Endothelial cell (in vitro differentiated cells): ENCODE measurements at regions not wholly inside any gene's neighbourhood (a gene's known extent, or its start where the extent isn't known, plus 50 kb on each side); places are given as distances from the start of the nearest gene placed in this dataset.

Experiments
- DNase-seq: peaks from one replicate; pipeline ENCODE4 v3.0.0; 2021; ENCODE audit warnings: low spot score
- H3K27ac Mint-ChIP-seq: one replicate; pipeline ENCODE4 v1.8.0; 2021; ENCODE audit warnings: mixed read lengths, inconsistent platforms; ENCODE audit not compliant: unreplicated experiment
- H3K27me3 Mint-ChIP-seq: one replicate; pipeline ENCODE4 v1.8.0; 2021; ENCODE audit warnings: mild to moderate bottlenecking, moderate library complexity, mixed read lengths, inconsistent platforms; ENCODE audit not compliant: unreplicated experiment
- H3K36me3 Mint-ChIP-seq: one replicate; pipeline ENCODE4 v1.8.0; 2021; ENCODE audit warnings: mild to moderate bottlenecking, low read depth, mixed read lengths, inconsistent platforms; ENCODE audit not compliant: unreplicated experiment
- H3K4me1 Mint-ChIP-seq: one replicate; pipeline ENCODE4 v1.8.0; 2021; ENCODE audit warnings: mild to moderate bottlenecking, mixed read lengths, inconsistent platforms; ENCODE audit not compliant: unreplicated experiment
- H3K4me3 Mint-ChIP-seq: one replicate; pipeline ENCODE4 v1.8.0; 2021; ENCODE audit warnings: mild to moderate bottlenecking, mixed read lengths, inconsistent platforms; ENCODE audit not compliant: unreplicated experiment
- H3K9me3 Mint-ChIP-seq: one replicate; pipeline ENCODE4 v1.8.0; 2021; ENCODE audit warnings: mixed read lengths, inconsistent platforms; ENCODE audit not compliant: unreplicated experiment
- CTCF ChIP-seq: fragments of 200-600 bp; sonication (generic); IDR thresholded peaks from one replicate; pipeline ENCODE4 v1.5.0; 2021; ENCODE audit warnings: antibody characterized with exemption; ENCODE audit not compliant: unreplicated experiment

GRCh38 chr17:65423346-65424140, 137.9 kb downstream of the AXIN2 start:
- no peak for DNase-seq
- TF ChIP-seq CTCF: no peak
- H3K27me3 Mint-ChIP-seq: no peaks in the 10 kb centered on the region
- no peaks in the 10 kb centered on the region for H3K4me1 Mint-ChIP-seq
- H3K9me3 Mint-ChIP-seq: no peaks in the 10 kb centered on the region
- H3K4me3 Mint-ChIP-seq: no peak overlapping the region
- no peak overlapping the region for H3K27ac Mint-ChIP-seq
- peaks cover 5% of the 10 kb centered on the region for H3K36me3 Mint-ChIP-seq

GRCh38 chr17:65418622-65419021, 142.8 kb downstream of the AXIN2 start:
- H3K36me3 Mint-ChIP-seq: no peaks in the 10 kb centered on the region
- no peaks in the 10 kb centered on the region for H3K9me3 Mint-ChIP-seq
- TF ChIP-seq CTCF: no peak
- H3K4me3 Mint-ChIP-seq: no peak overlapping the region
- no peak for DNase-seq
- no peaks in the 10 kb centered on the region for H3K27me3 Mint-ChIP-seq
- H3K27ac Mint-ChIP-seq: no peak overlapping the region
- H3K4me1 Mint-ChIP-seq: no peaks in the 10 kb centered on the region

DNA sequence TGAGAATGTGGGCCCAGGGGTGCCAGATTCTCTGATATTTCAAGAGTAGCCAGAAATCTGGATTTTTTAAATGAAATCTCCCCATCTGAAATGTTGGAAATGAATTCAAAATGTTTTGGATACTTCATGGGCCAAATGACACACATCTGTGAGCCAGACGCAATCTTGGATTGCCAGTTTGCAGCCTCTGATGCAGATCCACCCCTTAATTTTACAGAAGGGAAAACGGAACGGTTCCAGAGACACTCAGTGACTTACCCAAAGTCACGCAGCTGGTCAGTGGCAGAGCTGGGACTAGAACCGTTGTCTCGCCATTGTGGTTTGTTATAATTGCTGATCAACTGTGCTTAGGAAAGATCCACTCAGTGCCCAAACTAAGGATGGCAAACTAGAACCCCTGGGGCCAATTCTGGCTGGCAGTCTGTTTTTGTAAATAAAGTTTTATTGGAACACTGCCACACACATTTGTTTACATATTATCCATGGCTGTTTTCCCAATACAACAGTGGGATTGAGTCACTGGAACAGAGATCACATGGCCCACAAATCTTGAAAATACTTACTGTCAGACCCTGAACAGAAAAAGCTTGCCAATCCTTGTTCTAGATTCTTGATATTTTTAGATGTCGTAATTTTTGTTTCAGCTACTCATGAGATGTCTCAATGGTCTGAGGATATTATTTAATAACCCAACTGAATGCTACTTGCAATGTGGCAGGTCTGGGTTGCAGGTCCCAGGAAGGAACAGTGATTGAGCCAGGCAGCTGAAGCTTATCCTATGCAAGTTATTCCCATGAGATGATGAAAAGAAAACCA, 143.8 kb downstream of the AXIN2 start:
- H3K27me3 Mint-ChIP-seq: no peaks in the 10 kb centered on the region
- TF ChIP-seq CTCF: no peak
- no peak for DNase-seq
- H3K9me3 Mint-ChIP-seq: no peaks in the 10 kb centered on the region
- no peak overlapping the region for H3K4me3 Mint-ChIP-seq
- no peaks in the 10 kb centered on the region for H3K4me1 Mint-ChIP-seq
- no peak overlapping the region for H3K27ac Mint-ChIP-seq
- no peaks in the 10 kb centered on the region for H3K36me3 Mint-ChIP-seq

GRCh38 chr17:65415991-65416390, 145.5 kb downstream of the AXIN2 start:
- H3K4me3 Mint-ChIP-seq: no peak overlapping the region
- no peak overlapping the region for H3K27ac Mint-ChIP-seq
- no peak for DNase-seq
- H3K27me3 Mint-ChIP-seq: no peaks in the 10 kb centered on the region
- peaks cover 3% of the 10 kb centered on the region for H3K36me3 Mint-ChIP-seq
- H3K9me3 Mint-ChIP-seq: no peaks in the 10 kb centered on the region
- TF ChIP-seq CTCF: no peak
- H3K4me1 Mint-ChIP-seq: no peaks in the 10 kb centered on the region

DNA sequence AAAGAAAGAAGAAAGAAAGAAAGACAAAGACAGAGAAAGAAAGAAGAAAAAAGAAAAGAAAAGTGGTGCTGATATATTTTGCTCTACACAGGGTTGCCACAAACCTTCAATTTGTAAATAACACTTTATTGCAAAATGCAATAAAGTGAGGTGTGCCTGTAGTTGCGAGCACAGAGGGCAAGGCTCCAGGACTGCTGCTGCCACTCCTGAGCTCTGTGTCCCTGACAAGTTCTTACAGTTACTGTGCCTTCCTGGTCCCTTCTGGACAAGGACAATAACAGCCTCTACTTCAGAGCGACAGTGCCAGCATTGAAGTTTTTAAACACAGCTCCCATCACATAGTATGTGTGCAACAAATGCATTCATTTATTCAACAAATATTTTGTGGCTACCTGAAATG, 148.1 kb downstream of the AXIN2 start:
- Mint-ChIP-seq H3K27ac (no peak overlapping the region), H3K4me1 (no peaks in the 10 kb centered on the region), H3K36me3 (peaks cover 3% of the 10 kb centered on the region), H3K9me3 (no peaks in the 10 kb centered on the region), H3K4me3 (no peak overlapping the region), H3K27me3 (no peaks in the 10 kb centered on the region)
- no peak for TF ChIP-seq CTCF
- DNase-seq: no peak
